Fibroblast of the aortic adventitia (primary cell): ENCODE measurements at regions not wholly inside any gene's neighbourhood (a gene's known extent, or its start where the extent isn't known, plus 50 kb on each side); places are given as distances from the start of the nearest gene placed in this dataset.

Experiments used
- DNase-seq: peaks from one replicate; pipeline ENCODE4 v3.0.0-alpha.2; 2010; ENCODE audit warnings: low read depth
- H3K4me3 ChIP-seq: 2 replicates; pipeline ENCODE4 v1.5.1; 2011; ENCODE audit warnings: low read depth, mild to moderate bottlenecking, control low read depth, low read length, moderate library complexity
- CTCF ChIP-seq: IDR thresholded peaks from 2 replicates; pipeline ENCODE4 v1.5.1; 2011; ENCODE audit warnings: mild to moderate bottlenecking, low read length, control low read depth, inconsistent platforms; ENCODE audit not compliant: insufficient read depth

GRCh38 chr5:87774804-87775203, 362.1 kb upstream of the CCNH start:
- DNase-seq: no peak
- no peak for TF ChIP-seq CTCF
- no peak overlapping the region for H3K4me3 ChIP-seq

- no peak for TF ChIP-seq CTCF
- no peak overlapping the region for H3K4me3 ChIP-seq
- no peak for DNase-seq
Measured at GRCh38 chr5:87770601-87771121, 357.9 kb upstream of the CCNH start.

GRCh38 chr5:87770016-87770570, 357.4 kb upstream of the CCNH start:
- no peak for DNase-seq
- no peak overlapping the region for H3K4me3 ChIP-seq
- no peak for TF ChIP-seq CTCF

- no peak for TF ChIP-seq CTCF
- H3K4me3 ChIP-seq: no peak overlapping the region
- DNase-seq: no peak
Measured at GRCh38 chr5:87769157-87769556, 356.4 kb upstream of the CCNH start.

- no peak for DNase-seq
- TF ChIP-seq CTCF: no peak
- no peak overlapping the region for H3K4me3 ChIP-seq
Measured at GRCh38 chr5:87768190-87768589, 355.5 kb upstream of the CCNH start.

GRCh38 chr5:87765009-87765408, 352.3 kb upstream of the CCNH start:
- DNase-seq: no peak
- no peak for TF ChIP-seq CTCF
- H3K4me3 ChIP-seq: no peak overlapping the region

- TF ChIP-seq CTCF: no peak
- no peak for DNase-seq
- H3K4me3 ChIP-seq: no peak overlapping the region
Measured at GRCh38 chr5:87762631-87763030, 349.9 kb upstream of the CCNH start.
